ENCODE measurements at regions not wholly inside any gene's neighbourhood (a gene's known extent, or its start where the extent isn't known, plus 50 kb on each side); places are given as distances from the start of the nearest gene placed in this dataset.

DNA sequence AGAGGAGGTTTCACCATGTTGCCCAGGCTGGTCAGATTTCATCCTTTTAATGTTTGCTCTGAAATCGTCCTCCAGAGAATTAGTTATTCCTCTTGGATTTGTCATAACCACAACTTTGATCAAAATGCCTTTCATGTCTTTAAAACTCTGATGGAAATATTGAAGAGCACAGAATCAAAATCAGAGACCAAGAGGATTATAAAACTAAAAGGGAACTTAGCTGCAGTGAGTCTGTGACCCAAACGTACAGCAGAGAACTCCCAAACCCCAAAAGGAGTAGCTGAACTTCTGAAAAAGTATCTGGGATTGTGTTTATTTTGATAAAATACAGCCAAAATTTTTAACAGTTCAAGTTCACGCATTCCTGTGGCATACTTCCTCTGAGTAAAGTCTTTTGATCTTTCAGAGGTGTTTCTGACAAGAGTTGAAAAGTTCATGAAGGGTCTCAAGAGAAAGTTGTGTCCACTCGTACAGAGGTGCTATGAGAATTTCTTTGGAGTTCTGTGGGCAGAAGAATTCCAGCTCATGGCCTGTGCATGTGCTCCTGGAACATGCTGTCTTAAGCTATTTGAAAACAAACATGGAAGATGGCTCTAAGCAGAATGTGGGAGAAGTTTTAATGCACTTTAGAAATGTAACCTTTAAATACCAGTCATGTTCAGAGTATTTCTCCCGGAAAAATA lies 124.0 kb downstream of the ESM1 start:
- no peak overlapping the region for H3K4me3 Mint-ChIP-seq
- H3K4me1 Mint-ChIP-seq, result peaks cover 0 to 5% (median 2%) of the 10 kb centered on the region in 3 donors
- peaks cover 9 to 35% (median 31%) of the 10 kb centered on the region in 7 donors for H3K9me3 Mint-ChIP-seq
- no peak for ATAC-seq (ENCODE audit: low read depth in 2 of 2)
- no peak overlapping the region for H3K27ac Mint-ChIP-seq
- peaks cover 33 to 47% (median 44%) of the 10 kb centered on the region in 3 donors for H3K27me3 Mint-ChIP-seq
- H3K36me3 Mint-ChIP-seq, result peaks cover 18 to 23% of the 10 kb centered on the region in 2 donors
- no peak for DNase-seq

DNA sequence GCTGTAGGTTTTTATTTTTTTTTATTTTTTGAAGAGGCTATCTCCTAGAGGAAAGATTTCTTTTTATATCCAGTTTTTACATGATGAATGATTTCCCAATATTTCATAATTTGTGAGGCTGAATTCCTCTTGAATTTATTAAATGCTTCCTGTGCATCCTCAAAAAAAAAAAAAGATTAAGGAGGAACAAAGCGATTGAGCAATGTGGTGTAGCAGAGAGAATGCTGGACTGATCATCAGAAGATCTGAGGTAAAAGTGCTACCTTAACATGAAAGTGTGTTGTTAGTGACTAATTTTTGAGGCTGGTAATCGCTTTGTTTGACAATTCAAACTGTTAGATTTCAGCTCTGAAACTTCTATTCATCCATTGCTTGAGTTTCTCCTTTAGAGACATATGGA lies 125.1 kb downstream of the ESM1 start:
- H3K9me3 Mint-ChIP-seq, result peaks cover 9 to 38% (median 35%) of the 10 kb centered on the region in 7 donors
- DNase-seq (no peak), ATAC-seq (ENCODE audit: low read depth in 2 of 2) (no peak)
- peaks cover 18 to 23% of the 10 kb centered on the region in 2 donors for H3K36me3 Mint-ChIP-seq
- no peak overlapping the region for H3K4me3 Mint-ChIP-seq
- peaks cover 38 to 57% (median 46%) of the 10 kb centered on the region in 3 donors for H3K27me3 Mint-ChIP-seq
- no peak overlapping the region for H3K27ac Mint-ChIP-seq
- H3K4me1 Mint-ChIP-seq, result peaks cover 0 to 5% (median 2%) of the 10 kb centered on the region in 3 donors

DNA sequence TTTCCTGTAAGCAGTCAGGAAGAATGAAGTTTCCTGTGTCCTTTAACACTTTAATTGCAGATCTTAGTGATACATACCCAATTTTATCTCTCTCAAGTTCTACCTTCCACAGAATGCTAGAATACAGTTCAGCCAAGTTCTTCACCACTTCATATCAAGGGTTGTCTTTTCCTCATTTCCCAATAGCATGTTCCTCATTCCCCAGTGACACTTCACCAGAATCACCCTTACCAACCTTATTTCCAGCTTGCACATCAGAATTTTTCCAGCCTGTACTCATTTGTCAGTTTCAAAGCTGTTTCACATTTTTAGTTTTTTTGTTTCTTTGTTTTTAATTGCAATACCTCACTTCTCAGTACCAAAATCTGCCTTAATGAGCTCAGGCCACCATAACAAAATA lies 126.1 kb downstream of the ESM1 start:
- ATAC-seq (ENCODE audit: low read depth in 2 of 2) (no peak), DNase-seq (no peak)
- Mint-ChIP-seq H3K27me3 (peaks cover 39 to 67% (median 53%) of the 10 kb centered on the region in 3 donors), H3K4me1 (peaks cover 0 to 5% (median 2%) of the 10 kb centered on the region in 3 donors), H3K4me3 (no peak overlapping the region), H3K27ac (no peak overlapping the region), H3K36me3 (peaks cover 18 to 23% of the 10 kb centered on the region in 2 donors), H3K9me3 (peaks cover 9 to 41% (median 35%) of the 10 kb centered on the region in 7 donors)

DNA sequence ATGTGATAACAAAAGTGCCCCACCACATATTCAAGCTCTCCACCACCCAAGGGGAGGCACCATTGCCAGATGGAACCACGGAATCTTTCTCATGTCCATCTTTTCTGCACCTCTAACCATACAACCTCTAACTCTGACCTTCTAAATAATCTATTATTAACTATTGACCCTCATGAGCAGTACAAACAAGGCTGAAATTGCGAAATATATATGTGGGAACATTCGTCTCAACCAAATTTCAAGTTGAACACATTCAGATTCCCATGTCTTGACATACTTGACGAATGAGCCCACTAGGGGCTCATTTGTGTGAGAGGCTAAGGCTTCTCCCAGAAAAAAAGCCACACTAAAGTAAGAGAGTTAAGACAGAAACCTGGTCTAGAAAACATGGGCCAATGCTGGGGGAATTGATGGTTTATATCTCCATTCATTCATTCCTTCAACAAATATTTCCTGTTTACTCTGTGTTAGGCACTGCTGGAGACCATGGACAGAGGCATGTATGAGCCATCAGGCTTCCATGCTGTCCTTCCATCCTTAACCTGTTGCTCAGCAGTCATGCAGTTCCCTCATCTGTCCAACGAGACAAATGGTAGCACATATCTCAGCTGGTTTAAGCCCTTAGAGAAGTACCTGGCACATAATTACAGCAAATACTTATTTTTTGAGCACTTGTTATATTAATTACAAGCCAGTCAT lies 130.4 kb downstream of the ESM1 start:
- no peak for DNase-seq
- ATAC-seq (ENCODE audit: low read depth in 2 of 2), result no peak
- Mint-ChIP-seq H3K27ac (no peak overlapping the region), H3K4me1 (peaks cover 0 to 4% (median 0%) of the 10 kb centered on the region in 3 donors), H3K36me3 (peaks cover 12 to 21% of the 10 kb centered on the region in 2 donors), H3K4me3 (no peak overlapping the region), H3K9me3 (peaks cover 8 to 41% (median 35%) of the 10 kb centered on the region in 7 donors), H3K27me3 (peaks cover 28 to 46% (median 38%) of the 10 kb centered on the region in 3 donors)

DNA sequence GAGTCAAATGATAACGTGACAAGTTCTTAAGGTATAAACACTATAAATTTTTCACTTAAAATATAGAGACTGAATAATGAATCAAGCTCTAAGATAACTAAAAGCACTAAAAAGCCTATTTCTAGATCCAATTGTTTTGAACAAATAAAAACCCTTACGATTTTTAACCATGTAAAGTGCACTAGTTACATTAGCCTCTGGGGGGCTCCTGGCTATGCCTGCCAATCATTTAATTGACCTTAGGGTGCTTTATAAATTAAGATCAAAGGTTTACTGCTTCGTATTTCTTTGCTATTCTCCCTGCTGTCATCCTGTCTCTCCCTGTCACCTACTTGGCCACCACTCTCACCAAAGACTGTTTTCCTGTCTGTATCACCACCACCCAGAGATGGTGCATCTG lies 133.4 kb downstream of the ESM1 start:
- H3K4me1 Mint-ChIP-seq, result no peaks in the 10 kb centered on the region
- no peak for ATAC-seq (ENCODE audit: low read depth in 2 of 2)
- no peak for DNase-seq
- no peak overlapping the region for H3K27ac Mint-ChIP-seq
- H3K9me3 Mint-ChIP-seq, result peaks cover 0 to 13% (median 8%) of the 10 kb centered on the region in 7 donors
- peaks cover 21 to 37% (median 36%) of the 10 kb centered on the region in 3 donors for H3K27me3 Mint-ChIP-seq
- H3K36me3 Mint-ChIP-seq, result peaks cover 0 to under 1% of the 10 kb centered on the region in 2 donors
- no peak overlapping the region for H3K4me3 Mint-ChIP-seq

DNA sequence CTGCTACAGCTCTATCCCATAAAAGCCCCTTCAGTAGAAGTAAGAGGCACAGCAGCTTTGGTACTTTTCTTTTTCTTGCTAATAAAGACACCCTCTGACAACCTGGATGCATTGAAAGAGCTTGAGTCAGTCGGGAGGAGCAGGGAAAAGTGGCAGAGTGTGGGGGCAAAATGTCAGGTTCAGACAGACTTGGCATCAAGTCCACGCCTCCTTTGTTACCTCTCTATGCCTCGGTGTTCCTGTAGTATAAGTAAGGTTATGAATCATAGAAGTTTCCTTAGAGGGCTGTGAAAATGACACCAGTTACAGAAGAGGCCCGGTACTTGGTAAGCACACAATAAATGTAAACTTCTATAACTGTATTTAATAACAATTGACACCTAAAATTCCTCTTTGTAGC lies 133.9 kb downstream of the ESM1 start:
- Mint-ChIP-seq H3K36me3 (no peaks in the 10 kb centered on the region), H3K9me3 (peaks cover 0 to 10% (median 3%) of the 10 kb centered on the region in 7 donors), H3K4me3 (no peak overlapping the region), H3K4me1 (no peaks in the 10 kb centered on the region), H3K27me3 (peaks cover 21 to 34% (median 34%) of the 10 kb centered on the region in 3 donors), H3K27ac (no peak overlapping the region)
- DNase-seq (no peak), ATAC-seq (ENCODE audit: low read depth in 2 of 2) (no peak)

DNA sequence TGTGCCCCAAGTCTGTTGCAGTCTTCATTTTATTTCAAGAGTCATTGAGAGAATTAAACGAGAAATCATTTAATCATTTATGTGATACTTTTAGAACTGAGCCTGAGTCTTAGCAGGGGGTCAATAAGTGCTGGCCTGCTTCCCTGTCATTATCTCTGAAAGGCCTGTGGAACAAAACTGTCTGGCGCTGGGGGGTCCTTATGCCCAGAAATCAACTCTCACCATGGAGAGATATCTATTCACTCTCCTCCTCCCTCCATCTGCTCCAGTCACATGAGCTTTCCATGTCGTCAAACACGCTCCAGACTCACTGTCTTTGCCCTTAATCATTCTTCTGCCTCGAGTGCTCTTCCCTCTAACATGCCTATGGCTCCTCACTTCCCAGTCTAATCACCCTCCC lies 136.8 kb downstream of the ESM1 start:
- no peak for DNase-seq
- H3K27me3 Mint-ChIP-seq, result peaks cover 12 to 18% (median 15%) of the 10 kb centered on the region in 3 donors
- H3K36me3 Mint-ChIP-seq, result no peaks in the 10 kb centered on the region
- no peaks in the 10 kb centered on the region for H3K9me3 Mint-ChIP-seq
- no peak for ATAC-seq (ENCODE audit: low read depth in 2 of 2)
- no peak overlapping the region for H3K27ac Mint-ChIP-seq
- no peak overlapping the region for H3K4me3 Mint-ChIP-seq
- peaks cover 10 to 17% (median 15%) of the 10 kb centered on the region in 3 donors for H3K4me1 Mint-ChIP-seq

DNA sequence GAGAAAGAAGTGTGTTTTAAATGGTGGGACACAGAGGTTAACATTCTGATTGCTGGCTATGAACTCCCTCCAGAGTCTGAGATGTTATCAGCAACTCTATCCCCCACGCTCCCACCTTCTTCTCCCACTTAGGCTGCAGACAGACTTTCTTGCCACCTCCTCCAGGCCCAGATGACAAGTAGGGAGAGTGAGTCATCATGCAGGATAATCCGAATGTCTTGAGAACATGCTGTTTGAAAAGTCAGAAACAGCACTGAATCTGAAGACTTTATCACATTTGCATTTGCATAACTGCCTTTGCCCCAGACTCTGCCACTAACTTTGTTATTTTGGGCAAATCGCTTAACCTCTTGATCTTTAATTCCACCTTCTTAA lies 139.8 kb downstream of the ESM1 start:
- H3K4me1 Mint-ChIP-seq, result peaks cover 10 to 25% (median 23%) of the 10 kb centered on the region in 3 donors
- ATAC-seq (ENCODE audit: low read depth in 2 of 2), result no peak
- DNase-seq, result no peak
- peaks cover 8 to 15% (median 11%) of the 10 kb centered on the region in 3 donors for H3K27me3 Mint-ChIP-seq
- H3K4me3 Mint-ChIP-seq, result no peak overlapping the region
- H3K27ac Mint-ChIP-seq, result no peak overlapping the region
- H3K36me3 Mint-ChIP-seq, result no peaks in the 10 kb centered on the region
- no peaks in the 10 kb centered on the region for H3K9me3 Mint-ChIP-seq

DNA sequence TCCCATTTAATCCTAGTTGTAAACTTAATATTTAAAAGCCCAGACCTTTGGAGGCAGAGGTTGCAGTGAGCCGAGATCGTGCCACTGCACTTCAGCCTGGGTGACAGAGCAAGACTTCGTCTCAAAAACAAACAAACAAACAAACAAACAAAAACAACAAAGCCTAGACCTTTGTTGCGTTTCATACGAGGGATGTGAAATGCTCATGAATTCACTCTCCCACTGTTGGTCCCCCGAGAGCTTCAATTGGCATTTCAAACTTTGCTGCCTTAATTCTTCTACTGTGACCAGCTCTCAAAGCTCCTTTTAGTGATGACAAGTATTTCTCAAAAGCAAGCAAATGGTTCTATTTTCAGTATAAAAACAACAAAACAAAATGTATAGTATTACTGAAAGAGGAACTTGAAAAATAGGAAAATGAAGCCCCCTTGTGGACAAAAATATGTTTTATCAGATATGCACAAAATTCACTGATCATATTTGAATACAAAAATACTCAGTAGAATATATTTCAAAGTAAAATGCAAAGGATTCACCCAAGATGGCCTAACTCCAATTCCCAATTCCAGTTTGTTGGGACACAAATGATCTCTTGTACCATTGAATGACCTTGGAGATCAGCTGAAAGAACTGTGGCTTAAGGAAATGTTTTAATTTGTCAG lies 140.4 kb downstream of the ESM1 start:
- ATAC-seq (ENCODE audit: low read depth in 2 of 2) (peak; percentile 49 to 64), DNase-seq (peak; percentile 53)
- H3K36me3 Mint-ChIP-seq, result no peaks in the 10 kb centered on the region
- peaks cover 4 to 15% (median 7%) of the 10 kb centered on the region in 3 donors for H3K27me3 Mint-ChIP-seq
- H3K9me3 Mint-ChIP-seq, result no peaks in the 10 kb centered on the region
- peak overlapping the region in 5 of 6 donors; percentile 78 to 95 (median 85) for H3K27ac Mint-ChIP-seq
- H3K4me1 Mint-ChIP-seq, result peaks cover 10 to 25% (median 23%) of the 10 kb centered on the region in 3 donors
- H3K4me3 Mint-ChIP-seq, result peak overlapping the region; percentile 22 to 88 (median 73)

DNA sequence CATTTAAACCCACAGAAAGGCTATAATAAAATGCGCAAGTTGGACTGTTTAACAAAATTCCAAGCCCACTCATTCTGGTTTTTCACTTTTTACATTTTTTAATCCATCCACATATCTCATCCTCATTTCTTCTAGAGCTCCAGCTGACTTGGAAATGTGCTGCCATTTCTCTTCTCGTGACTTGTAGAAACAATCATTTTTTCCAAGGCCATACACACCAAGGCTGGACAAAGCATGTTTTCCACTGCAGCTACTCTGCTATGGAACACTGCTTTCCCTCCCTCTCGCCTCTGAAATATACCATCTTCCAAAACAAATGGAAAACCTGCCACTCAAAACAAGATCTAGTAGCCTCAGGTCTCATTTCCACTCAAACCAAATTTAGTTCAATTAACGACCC lies 141.1 kb downstream of the ESM1 start:
- peaks cover 4 to 9% (median 7%) of the 10 kb centered on the region in 3 donors for H3K27me3 Mint-ChIP-seq
- peak overlapping the region in 1 of 6 donors; percentile 81 for H3K27ac Mint-ChIP-seq
- no peaks in the 10 kb centered on the region for H3K36me3 Mint-ChIP-seq
- DNase-seq (no peak), ATAC-seq (ENCODE audit: low read depth in 2 of 2) (no peak)
- H3K4me1 Mint-ChIP-seq, result peaks cover 10 to 25% (median 23%) of the 10 kb centered on the region in 3 donors
- H3K9me3 Mint-ChIP-seq, result no peaks in the 10 kb centered on the region
- peak overlapping the region in 3 of 8 donors; percentile 5 to 80 (median 74) for H3K4me3 Mint-ChIP-seq

DNA sequence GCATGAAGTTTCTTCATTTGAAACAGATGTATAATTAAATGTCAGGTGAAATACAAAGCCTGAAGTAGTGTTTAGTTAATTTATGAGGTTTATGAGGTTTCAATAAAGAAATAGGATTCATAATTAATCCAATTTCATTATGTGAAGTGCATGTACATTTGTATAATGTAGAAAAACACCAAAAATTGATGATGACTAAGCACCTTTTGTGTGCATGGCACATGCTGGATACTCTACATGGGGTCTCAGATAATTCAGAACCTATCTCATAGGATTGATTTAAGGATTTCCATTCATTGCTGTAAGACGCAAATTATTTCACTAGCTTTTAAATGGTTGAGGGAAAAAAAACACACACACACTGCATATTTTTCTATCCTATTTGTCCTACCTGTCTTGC lies 143.9 kb downstream of the ESM1 start:
- Mint-ChIP-seq H3K4me1 (peaks cover 10 to 33% (median 23%) of the 10 kb centered on the region in 3 donors), H3K4me3 (no peak overlapping the region), H3K27me3 (no peaks in the 10 kb centered on the region), H3K27ac (no peak overlapping the region), H3K36me3 (no peaks in the 10 kb centered on the region), H3K9me3 (no peaks in the 10 kb centered on the region)
- ATAC-seq (ENCODE audit: low read depth in 2 of 2), result no peak
- DNase-seq, result no peak

DNA sequence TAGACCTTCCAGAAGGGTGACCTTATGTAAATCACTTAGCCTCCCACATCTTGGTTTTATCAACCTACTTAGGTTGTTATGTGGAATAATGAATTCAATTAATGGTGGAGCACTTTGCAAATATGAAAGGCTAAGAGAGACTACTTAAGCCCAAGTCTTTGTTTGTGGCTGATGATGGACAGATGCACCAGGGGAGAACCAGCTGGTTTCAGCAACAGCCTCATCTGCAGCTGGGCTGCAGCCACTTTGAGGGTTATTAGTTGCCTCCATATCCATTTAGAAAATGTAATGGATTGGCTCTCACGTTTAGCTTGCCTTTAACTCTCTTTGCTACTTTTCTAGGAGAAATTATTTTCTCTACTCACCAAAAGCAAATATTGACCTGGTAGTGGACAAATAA lies 146.6 kb downstream of the ESM1 start:
- no peak for DNase-seq
- ATAC-seq (ENCODE audit: low read depth in 2 of 2), result no peak
- no peaks in the 10 kb centered on the region for H3K27me3 Mint-ChIP-seq
- peaks cover 17 to 33% (median 24%) of the 10 kb centered on the region in 3 donors for H3K4me1 Mint-ChIP-seq
- no peak overlapping the region for H3K27ac Mint-ChIP-seq
- H3K4me3 Mint-ChIP-seq, result no peak overlapping the region
- H3K9me3 Mint-ChIP-seq, result no peaks in the 10 kb centered on the region
- H3K36me3 Mint-ChIP-seq, result no peaks in the 10 kb centered on the region

DNA sequence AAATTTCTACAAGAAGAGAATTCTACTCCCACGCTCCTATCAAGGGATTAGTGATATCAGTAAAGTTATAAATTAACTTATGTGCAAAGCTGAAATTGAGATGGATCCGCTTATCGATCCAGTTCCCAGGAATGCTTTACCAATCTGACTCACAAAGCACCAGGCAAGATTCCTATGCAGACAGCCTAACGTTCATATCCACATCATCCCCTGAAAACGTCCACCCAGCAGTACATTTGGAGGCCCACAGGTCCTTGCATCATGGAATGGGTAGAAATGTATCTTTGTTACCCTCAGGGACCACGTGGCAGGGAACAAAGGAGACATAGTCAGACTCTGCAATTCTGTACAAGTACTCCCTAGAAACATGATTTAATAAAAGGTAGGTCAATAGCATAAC lies 147.4 kb downstream of the ESM1 start:
- no peak for DNase-seq
- Mint-ChIP-seq H3K36me3 (no peaks in the 10 kb centered on the region), H3K27ac (no peak overlapping the region), H3K27me3 (no peaks in the 10 kb centered on the region), H3K4me1 (peaks cover 25 to 42% (median 32%) of the 10 kb centered on the region in 3 donors), H3K4me3 (no peak overlapping the region), H3K9me3 (no peaks in the 10 kb centered on the region)
- no peak for ATAC-seq (ENCODE audit: low read depth in 2 of 2)
